GM18867 (cell line): ENCODE measurements at regions not wholly inside any gene's neighbourhood (a gene's known extent, or its start where the extent isn't known, plus 50 kb on each side); places are given as distances from the start of the nearest gene placed in this dataset.

Source experiments
- ATAC-seq: cut with Tn5 transposase; IDR thresholded peaks from one replicate; pipeline ENCODE4 v1.9.1; 2021; ENCODE audit warnings: mild to moderate bottlenecking, moderate library complexity; ENCODE audit not compliant: unreplicated experiment

GRCh38 chr1:79089946-79090345, 83.4 kb upstream of the ADGRL4 start:
- no peak for ATAC-seq

- no peak for ATAC-seq
These were observed 75.7 kb upstream of the ADGRL4 start for GRCh38 chr1:79082233-79082632.

- no peak for ATAC-seq
These were observed 73.2 kb upstream of the ADGRL4 start for GRCh38 chr1:79079770-79080169.

- ATAC-seq, result no peak
These were observed 68.4 kb upstream of the ADGRL4 start for GRCh38 chr1:79074975-79075374.

GRCh38 chr1:79069828-79070227, 63.3 kb upstream of the ADGRL4 start:
- no peak for ATAC-seq

- no peak for ATAC-seq
These were observed 52.8 kb upstream of the ADGRL4 start for GRCh38 chr1:79059341-79059740.
